Superior temporal gyrus (tissue), 1 donor: ENCODE measurements at regions not wholly inside any gene's neighbourhood (a gene's known extent, or its start where the extent isn't known, plus 50 kb on each side); places are given as distances from the start of the nearest gene placed in this dataset.
A peak's percentile ranks its signal among the peaks of the same experiment; 100 is the strongest.

Experiments
- DNase-seq: peaks from one replicate; pipeline ENCODE4 v3.0.0-alpha.2; 2016; ENCODE audit errors: extremely low spot score

GRCh38 chr5:33146881-33147280 is 293.9 kb upstream of the TARS1 start:
- DNase-seq, result no peak

GRCh38 chr5:33148076-33148513 is 292.7 kb upstream of the TARS1 start:
- no peak for DNase-seq

- DNase-seq, result peak; percentile 58
Measured at GRCh38 chr5:33153372-33153771, 287.4 kb upstream of the TARS1 start.

- DNase-seq, result no peak
Measured at GRCh38 chr5:33153831-33154230, 286.9 kb upstream of the TARS1 start.

- no peak for DNase-seq
Measured at GRCh38 chr5:33160871-33161270, 279.9 kb upstream of the TARS1 start.

- no peak for DNase-seq
Measured at GRCh38 chr5:33161421-33161820, 279.3 kb upstream of the TARS1 start.

GRCh38 chr5:33162057-33162456 is 278.7 kb upstream of the TARS1 start:
- no peak for DNase-seq

GRCh38 chr5:33166522-33166921 is 274.2 kb upstream of the TARS1 start:
- no peak for DNase-seq

GRCh38 chr5:33166948-33167347 is 273.8 kb upstream of the TARS1 start:
- DNase-seq, result no peak

GRCh38 chr5:33167541-33167940 is 273.2 kb upstream of the TARS1 start:
- no peak for DNase-seq

GRCh38 chr5:33170411-33170810 is 270.4 kb upstream of the TARS1 start:
- DNase-seq, result no peak

- DNase-seq, result no peak
Measured at GRCh38 chr5:33174383-33174782, 266.4 kb upstream of the TARS1 start.

- DNase-seq, result no peak
Measured at GRCh38 chr5:33179301-33179700, 261.5 kb upstream of the TARS1 start.

- no peak for DNase-seq
Measured at GRCh38 chr5:33180900-33181299, 259.9 kb upstream of the TARS1 start.

GRCh38 chr5:33182986-33183385 is 257.8 kb upstream of the TARS1 start:
- no peak for DNase-seq

- no peak for DNase-seq
Measured at GRCh38 chr5:33184367-33184766, 256.4 kb upstream of the TARS1 start.

- DNase-seq, result no peak
Measured at GRCh38 chr5:33188089-33188488, 252.7 kb upstream of the TARS1 start.

GRCh38 chr5:33194914-33195313 is 245.9 kb upstream of the TARS1 start:
- DNase-seq, result no peak

- DNase-seq, result no peak
Measured at GRCh38 chr5:33195431-33196165, 245.2 kb upstream of the TARS1 start.

- DNase-seq, result no peak
Measured at GRCh38 chr5:33198836-33199235, 241.9 kb upstream of the TARS1 start.

- DNase-seq, result no peak
Measured at GRCh38 chr5:33203931-33204330, 236.8 kb upstream of the TARS1 start.

- no peak for DNase-seq
Measured at GRCh38 chr5:33205079-33205478, 235.7 kb upstream of the TARS1 start.

GRCh38 chr5:33205727-33206410 is 234.9 kb upstream of the TARS1 start:
- DNase-seq, result no peak
